ENCODE measurements at regions not wholly inside any gene's neighbourhood (a gene's known extent, or its start where the extent isn't known, plus 50 kb on each side); places are given as distances from the start of the nearest gene placed in this dataset.

GRCh38 chr3:107034142-107034541, 343.1 kb upstream of the CCDC54 start:
- H3K4me3 ChIP-seq (ENCODE audit: low read depth, low read length) = no peak overlapping the region
- no peak for TF ChIP-seq CTCF (IDR thresholded peaks at IDR 0.05; ENCODE audit: borderline replicate concordance, insufficient read depth, low read depth, low read length)

DNA sequence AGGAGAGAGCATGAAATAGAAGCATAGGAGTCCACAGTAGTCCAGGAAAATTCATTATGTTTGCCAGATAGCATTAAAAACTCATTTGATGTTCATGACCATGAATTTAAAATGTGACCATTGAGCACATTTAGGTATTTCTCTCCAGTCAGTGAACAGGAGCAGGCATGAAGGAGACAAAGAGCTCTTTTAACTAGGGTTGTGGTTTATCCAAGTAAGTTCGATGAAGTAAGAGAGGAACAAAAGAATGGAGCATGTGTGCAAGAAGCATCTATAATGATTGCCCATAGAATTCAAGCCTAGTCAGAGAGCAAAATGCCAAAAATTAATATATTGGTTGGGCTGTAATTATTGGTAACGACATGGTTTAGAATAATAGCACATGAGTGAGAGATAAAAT, 342.1 kb upstream of the CCDC54 start:
- H3K4me3 ChIP-seq (ENCODE audit: low read depth, low read length) = no peak overlapping the region
- TF ChIP-seq CTCF (IDR thresholded peaks at IDR 0.05; ENCODE audit: borderline replicate concordance, insufficient read depth, low read depth, low read length) = no peak

- no peak for TF ChIP-seq CTCF (IDR thresholded peaks at IDR 0.05; ENCODE audit: borderline replicate concordance, insufficient read depth, low read depth, low read length)
- H3K4me3 ChIP-seq (ENCODE audit: low read depth, low read length) = no peak overlapping the region
These were observed 332.6 kb upstream of the CCDC54 start for GRCh38 chr3:107044677-107045076.

DNA sequence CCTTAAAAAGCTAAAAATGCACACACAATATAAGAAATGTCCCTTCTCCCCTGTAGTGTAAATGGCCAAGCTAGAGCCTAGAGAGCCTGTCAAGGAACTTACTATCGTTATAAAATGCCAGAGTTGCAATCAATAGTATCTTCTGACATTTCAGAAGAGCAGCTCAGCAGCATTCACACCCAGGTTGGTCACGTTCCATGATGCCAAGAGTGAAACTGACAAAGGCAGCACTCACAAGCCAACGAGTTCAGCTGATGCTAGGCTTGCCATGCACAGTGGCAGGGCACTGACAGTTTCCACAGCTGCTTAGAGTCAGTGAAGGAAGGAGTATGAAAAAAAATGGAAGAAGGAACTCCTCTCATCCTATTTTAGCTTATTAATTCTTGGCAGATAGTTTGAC, 331.4 kb upstream of the CCDC54 start:
- H3K4me3 ChIP-seq (ENCODE audit: low read depth, low read length) = no peak overlapping the region
- TF ChIP-seq CTCF (IDR thresholded peaks at IDR 0.05; ENCODE audit: borderline replicate concordance, insufficient read depth, low read depth, low read length) = no peak

- TF ChIP-seq CTCF (IDR thresholded peaks at IDR 0.05; ENCODE audit: borderline replicate concordance, insufficient read depth, low read depth, low read length) = no peak
- no peak overlapping the region for H3K4me3 ChIP-seq (ENCODE audit: low read depth, low read length)
These were observed 321.9 kb upstream of the CCDC54 start for GRCh38 chr3:107055181-107055942.

GRCh38 chr3:107061466-107061865, 315.8 kb upstream of the CCDC54 start:
- no peak overlapping the region for H3K4me3 ChIP-seq (ENCODE audit: low read depth, low read length)
- TF ChIP-seq CTCF (IDR thresholded peaks at IDR 0.05; ENCODE audit: borderline replicate concordance, insufficient read depth, low read depth, low read length) = no peak

DNA sequence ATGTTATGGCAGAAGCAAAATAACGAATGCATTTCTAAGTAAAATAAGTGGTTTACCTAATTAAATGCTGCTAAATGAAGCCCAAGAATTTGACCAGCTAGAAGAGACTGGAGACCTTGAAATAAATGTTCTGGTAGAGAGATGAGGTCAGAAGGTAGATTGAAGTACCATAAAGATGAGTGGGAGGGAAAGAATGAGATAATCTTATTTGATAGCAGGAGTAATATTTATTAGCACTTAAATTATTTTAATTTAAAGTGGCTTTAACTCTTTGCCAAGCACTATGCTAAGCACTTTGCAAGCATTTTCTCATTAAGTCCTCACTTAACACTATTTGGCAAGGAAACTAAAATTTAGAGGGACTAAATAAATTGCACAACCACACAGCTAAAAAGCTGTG, 314.9 kb upstream of the CCDC54 start:
- no peak overlapping the region for H3K4me3 ChIP-seq (ENCODE audit: low read depth, low read length)
- TF ChIP-seq CTCF (IDR thresholded peaks at IDR 0.05; ENCODE audit: borderline replicate concordance, insufficient read depth, low read depth, low read length) = no peak
